Brain microvascular endothelial cell (primary cell): ENCODE measurements at regions not wholly inside any gene's neighbourhood (a gene's known extent, or its start where the extent isn't known, plus 50 kb on each side); places are given as distances from the start of the nearest gene placed in this dataset.
"Not testable (repeated sequence)": the region's sequence is repeated elsewhere in the genome, so short reads cannot be mapped to it uniquely, and the experiment has no call there.

Experiments
- DNase-seq: peaks from one replicate; pipeline ENCODE4 v3.0.0-alpha.2; 2020
- H3K27ac ChIP-seq: fragments of 250-450 bp; sonication (Bioruptor Pico); 2 replicates; pipeline ENCODE4 v1.5.1; 2020; ENCODE audit warnings: mild to moderate bottlenecking, moderate library complexity
- H3K27me3 ChIP-seq: fragments of 250-450 bp; sonication (Bioruptor Pico); replicated peaks from 2 replicates; pipeline ENCODE4 v1.5.1; 2020; ENCODE audit warnings: mild to moderate bottlenecking
- H3K36me3 ChIP-seq: fragments of 250-450 bp; sonication (Bioruptor Pico); replicated peaks from 2 replicates; pipeline ENCODE4 v1.5.1; 2020; ENCODE audit warnings: mild to moderate bottlenecking
- H3K4me3 ChIP-seq: 2 replicates; pipeline ENCODE4 v1.5.1; 2011; ENCODE audit warnings: low read depth, mild to moderate bottlenecking, control low read depth, low read length, moderate library complexity
- CTCF ChIP-seq: IDR thresholded peaks from 2 replicates; pipeline ENCODE4 v1.5.1; 2011; ENCODE audit warnings: low read depth, mild to moderate bottlenecking, moderate library complexity, low read length, control low read depth, inconsistent platforms; ENCODE audit errors: missing control alignments
- in situ Hi-C: cut with HindIII; loops from 2 replicates; pipeline ENCODE4 v1.10.0; 2017; ENCODE audit warnings: low sequenced_read_pairs, low pct_ligation_motif_present

GRCh38 chr7:6882321-6882721, 56.2 kb upstream of the CCZ1B start:
- peak; percentile 4 for DNase-seq
- in situ Hi-C loops, H3K27me3 ChIP-seq, H3K36me3 ChIP-seq, H3K27ac ChIP-seq, H3K4me3 ChIP-seq: not testable (repeated sequence)

DNA sequence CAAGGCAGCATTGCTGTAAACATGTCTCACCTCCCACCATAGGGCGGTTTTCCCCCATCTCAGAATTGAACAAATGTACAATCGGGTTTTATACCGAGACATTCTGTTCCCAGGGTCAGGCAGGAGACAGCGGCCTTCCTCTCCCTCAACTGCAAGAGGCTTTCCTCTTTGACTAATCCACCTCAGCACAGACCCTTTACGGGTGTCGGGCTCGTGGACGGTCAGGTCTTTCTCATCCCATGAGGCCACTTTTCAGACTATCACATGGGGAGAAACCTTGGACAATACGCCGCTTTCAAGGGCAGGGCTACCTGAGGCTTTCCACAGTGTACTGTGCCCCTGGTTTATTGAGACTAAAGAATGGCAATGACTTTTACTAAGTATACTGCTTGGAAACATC, 57.7 kb upstream of the CCZ1B start:
- H3K27ac ChIP-seq, DNase-seq, H3K4me3 ChIP-seq, in situ Hi-C loops, H3K36me3 ChIP-seq, H3K27me3 ChIP-seq: not testable (repeated sequence)

DNA sequence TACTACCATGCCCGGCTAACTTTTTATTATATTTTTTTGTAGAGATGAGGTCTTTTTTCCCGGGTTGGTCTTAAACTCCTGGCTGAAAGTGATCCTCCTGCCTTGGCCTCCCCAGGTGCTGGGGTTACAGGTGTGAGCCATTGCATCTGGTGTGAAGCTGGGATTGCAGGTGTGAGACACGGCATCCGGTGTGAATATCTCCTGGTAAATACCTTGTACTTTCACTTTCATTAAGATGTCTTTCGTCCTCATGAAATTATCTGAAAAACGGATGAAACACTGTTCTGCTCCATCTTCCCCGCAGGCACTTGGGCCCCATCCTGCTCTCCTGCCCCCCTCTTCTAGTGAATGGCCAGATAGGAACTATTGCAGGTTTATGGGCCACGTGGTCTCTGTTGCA, 60.1 kb upstream of the CCZ1B start:
- Histone ChIP-seq H3K27ac (no peak overlapping the region), H3K36me3 (no peaks in the 10 kb centered on the region), H3K4me3 (no peak overlapping the region), H3K27me3 (no peaks in the 10 kb centered on the region)
- in situ Hi-C loops: no loop called here
- DNase-seq: no peak
- TF ChIP-seq CTCF: no peak

DNA sequence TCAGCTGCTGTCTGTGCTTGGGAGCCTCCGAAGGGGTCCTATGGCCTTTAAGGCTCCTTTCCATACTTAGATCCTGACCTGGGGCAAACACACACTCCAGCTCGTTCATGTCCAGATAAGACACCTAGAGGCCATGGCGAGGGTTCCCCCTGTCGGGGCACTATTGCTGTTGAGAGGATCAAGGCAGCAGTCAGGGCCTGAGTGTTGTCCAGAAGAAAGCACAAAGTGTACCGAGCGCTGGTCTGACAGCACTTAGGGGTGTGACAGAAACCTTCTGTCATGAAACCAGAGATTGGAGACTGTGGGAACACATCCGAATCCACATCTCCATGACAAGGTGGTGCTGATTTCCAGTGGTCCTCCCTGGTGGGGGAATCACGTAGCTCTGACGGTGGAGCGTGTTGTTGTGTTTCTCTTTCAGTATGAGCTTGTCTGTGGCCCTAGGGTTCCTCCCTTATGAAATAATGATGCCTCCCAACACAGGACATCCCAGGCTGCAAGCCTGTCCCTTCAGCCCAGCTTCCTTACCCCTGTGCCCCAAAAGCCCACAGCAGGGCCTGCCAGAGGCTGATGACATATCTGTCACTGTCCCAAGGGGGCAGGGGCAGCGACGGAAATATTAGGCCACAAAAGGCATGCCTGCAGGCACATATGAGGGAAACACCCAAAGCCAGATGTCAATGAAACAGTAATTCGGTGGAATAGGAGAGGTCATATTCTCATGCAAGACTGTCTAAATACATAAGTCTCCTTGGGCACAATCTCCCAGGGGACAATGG, 62.4 kb upstream of the CCZ1B start:
- H3K4me3 ChIP-seq, H3K27ac ChIP-seq, H3K36me3 ChIP-seq, H3K27me3 ChIP-seq, DNase-seq, in situ Hi-C loops: not testable (repeated sequence)

GRCh38 chr7:6889252-6889812, 63.3 kb upstream of the CCZ1B start:
- in situ Hi-C loops: no loop called here
- H3K27me3 ChIP-seq: no peaks in the 10 kb centered on the region
- no peaks in the 10 kb centered on the region for H3K36me3 ChIP-seq
- no peak for TF ChIP-seq CTCF
- H3K4me3 ChIP-seq: no peak overlapping the region
- no peak overlapping the region for H3K27ac ChIP-seq
- no peak for DNase-seq

DNA sequence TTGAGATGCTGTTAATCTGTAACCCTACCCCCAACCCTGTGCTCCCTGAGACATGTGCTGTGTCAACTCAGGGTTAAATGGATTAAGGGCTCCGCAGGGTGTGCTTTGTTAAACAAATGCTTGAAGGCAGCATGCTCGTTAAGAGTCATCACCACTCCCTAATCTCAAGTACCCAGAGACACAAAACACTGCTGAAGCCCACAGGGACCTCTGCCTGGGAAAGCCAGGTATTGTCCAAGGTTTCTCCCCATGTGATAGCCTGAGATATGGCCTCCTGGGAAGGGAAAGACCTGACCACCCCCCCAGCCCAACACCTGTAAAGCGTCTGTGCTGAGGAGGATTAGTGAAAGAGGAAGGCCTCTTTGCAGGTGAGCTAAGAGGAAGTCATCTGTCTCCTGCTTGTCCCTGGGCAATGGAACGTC, 76.0 kb upstream of the CCZ1B start:
- H3K27me3 ChIP-seq, H3K27ac ChIP-seq, H3K4me3 ChIP-seq, H3K36me3 ChIP-seq, in situ Hi-C loops, DNase-seq: not testable (repeated sequence)

DNA sequence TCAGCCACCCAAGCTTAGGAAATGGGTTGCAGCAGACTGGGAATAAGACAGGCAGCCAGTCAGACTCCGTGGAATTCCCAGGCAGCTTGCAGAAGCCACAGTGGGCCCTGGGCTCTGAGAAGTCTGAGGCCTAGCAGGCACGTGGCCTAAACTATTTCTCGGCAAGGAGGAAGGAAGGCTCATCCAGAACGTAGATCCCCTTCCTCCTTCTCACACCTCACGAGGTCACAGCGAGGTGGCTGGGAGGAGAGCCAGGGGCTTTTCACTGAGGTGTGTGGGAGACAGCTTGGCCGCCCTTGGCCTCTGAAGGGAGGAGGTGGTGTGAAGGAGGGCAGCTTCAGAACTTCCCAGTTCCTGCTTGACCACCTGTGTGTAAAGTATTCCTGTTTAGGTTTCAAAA, 77.2 kb upstream of the CCZ1B start:
- H3K27me3 ChIP-seq, H3K4me3 ChIP-seq, DNase-seq, H3K27ac ChIP-seq, H3K36me3 ChIP-seq, in situ Hi-C loops: not testable (repeated sequence)

GRCh38 chr7:6903792-6904191, 77.7 kb upstream of the CCZ1B start:
- H3K27me3 ChIP-seq, H3K4me3 ChIP-seq, H3K27ac ChIP-seq, DNase-seq, in situ Hi-C loops, H3K36me3 ChIP-seq: not testable (repeated sequence)

DNA sequence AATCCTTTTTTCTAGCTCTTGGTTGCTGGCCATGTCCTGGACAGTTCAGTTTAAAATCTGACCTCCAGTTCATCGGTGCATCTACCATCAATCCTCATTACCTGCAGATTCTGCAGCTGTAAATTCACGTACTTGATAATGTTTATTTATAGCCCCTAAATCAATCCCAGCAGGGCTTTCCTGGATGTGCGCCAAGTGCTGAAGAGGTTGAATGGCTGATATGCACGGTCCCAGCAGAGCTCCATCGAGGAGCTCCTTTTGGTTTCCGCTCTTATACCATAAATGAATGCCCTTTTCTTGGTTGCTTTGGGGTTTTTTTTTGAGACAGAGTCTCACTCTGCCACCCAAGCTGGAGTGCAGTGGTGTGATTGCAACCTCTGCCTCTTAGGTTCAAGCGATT, 91.2 kb upstream of the CCZ1B start:
- Histone ChIP-seq H3K27me3 (no peaks in the 10 kb centered on the region), H3K36me3 (no peaks in the 10 kb centered on the region), H3K27ac (no peak overlapping the region), H3K4me3 (no peak overlapping the region)
- DNase-seq: no peak
- TF ChIP-seq CTCF: no peak
- in situ Hi-C loops: no loop called here

DNA sequence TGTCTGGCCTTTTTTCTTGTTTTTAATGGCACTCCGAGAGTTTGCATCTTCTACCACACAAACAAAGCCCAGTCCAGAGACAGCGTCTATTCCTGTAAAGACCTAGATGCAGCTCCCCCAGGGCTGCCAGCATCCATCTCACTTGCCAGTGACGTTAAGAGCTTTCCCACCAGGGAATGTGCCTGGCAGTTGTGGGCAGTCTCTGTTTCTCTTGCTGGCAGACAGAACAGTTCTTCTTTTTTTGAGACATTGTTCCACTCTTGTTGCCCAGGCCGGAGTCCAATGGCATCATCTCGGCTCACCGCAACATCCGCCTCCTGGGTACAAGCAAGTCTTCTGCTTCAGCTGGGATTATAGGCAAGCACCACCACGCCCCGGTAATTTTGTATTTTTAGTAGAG, 93.1 kb upstream of the CCZ1B start:
- H3K4me3 ChIP-seq, H3K27me3 ChIP-seq, DNase-seq, in situ Hi-C loops, H3K27ac ChIP-seq, H3K36me3 ChIP-seq: not testable (repeated sequence)

DNA sequence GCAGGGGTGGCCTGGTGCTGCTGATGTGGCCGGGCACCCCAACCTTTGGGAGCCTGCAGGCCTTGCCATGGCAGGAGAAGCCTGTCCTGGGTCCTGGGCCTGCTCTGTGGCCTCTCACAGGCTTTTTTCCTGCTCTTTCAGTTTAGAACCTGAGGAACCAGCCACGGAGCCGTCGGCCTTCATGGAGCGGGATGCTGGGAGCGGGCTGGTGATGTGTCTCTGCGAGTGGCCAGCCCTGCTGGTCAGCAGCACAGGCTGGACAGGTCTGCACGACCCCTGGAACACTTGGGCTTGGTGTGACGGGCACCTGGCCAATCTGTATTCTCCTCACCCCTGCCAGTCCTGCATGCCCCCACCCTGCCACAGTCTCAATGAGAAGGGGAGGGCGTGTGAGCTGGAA, 98.4 kb upstream of the CCZ1B start:
- in situ Hi-C loops, DNase-seq, H3K36me3 ChIP-seq, H3K27me3 ChIP-seq, H3K27ac ChIP-seq, H3K4me3 ChIP-seq: not testable (repeated sequence)
